A549 (cell line): ENCODE measurements at regions not wholly inside any gene's neighbourhood (a gene's known extent, or its start where the extent isn't known, plus 50 kb on each side); places are given as distances from the start of the nearest gene placed in this dataset.

Experiments
- ATAC-seq, 2 experiments: fragments of 200-7000 bp in 1 of 2; fragments of >200 bp in 1 of 2; cut with Nextera tagmentation in 1 of 2; cut with Tn5 transposase in 1 of 2; 3 replicates each; pipeline versions ENCODE4 v1.8.0 to v1.9.1; 2018 to 2020; ENCODE audit warnings: mild to moderate bottlenecking in 1 of 2, moderate library complexity in 1 of 2
- CTCF ChIA-PET: fragments of 300-600 bp; sonication (Branson Sonifier 250); formaldehyde crosslinking; extraction: SDS; loops from one replicate; lab custom pipeline; 2021; ENCODE audit warnings: antibody characterized with exemption, inconsistent platforms; lab: Yijun Ruan, JAX
- POLR2A ChIA-PET: fragments of 350-600 bp; formaldehyde crosslinking; extraction: SDS; loops from one replicate; lab custom pipeline; 2021; ENCODE audit warnings: antibody characterized with exemption, inconsistent platforms; lab: Yijun Ruan, JAX
- DNase-seq, 2 experiments: peaks; one replicate each; pipeline versions ENCODE4 v3.0.0 to v3.0.0-alpha.2; 2011 to 2016; ENCODE audit warnings: low read depth in 1 of 2, low spot score in 1 of 2
- FAIRE-seq: peaks from 2 replicates; lab custom pipeline; 2011; peaks lifted over from hg19 to GRCh38; lab: Jason Lieb, UNC
- H3K27ac ChIP-seq, 2 experiments: fragments of >200 bp; sonication (Bioruptor Twin); formaldehyde crosslinking; 3 replicates each; pipeline ENCODE4 v1.5.1; 2016 to 2017
- H3K4me1 ChIP-seq: fragments of >200 bp; sonication (Bioruptor Twin); formaldehyde crosslinking; 3 replicates; pipeline ENCODE4 v1.6.1; 2016
- H3K4me2 ChIP-seq: fragments of >200 bp; sonication (Bioruptor Twin); formaldehyde crosslinking; 3 replicates; pipeline ENCODE4 v1.6.1; 2016
- H3K4me3 ChIP-seq: fragments of >200 bp; sonication (Bioruptor Twin); formaldehyde crosslinking; 3 replicates; pipeline ENCODE4 v1.5.1; 2016
- H3K9me3 ChIP-seq: fragments of >200 bp; sonication (Bioruptor Twin); formaldehyde crosslinking; 3 replicates; pipeline ENCODE4 v1.6.1; 2016
- BCL3 ChIP-seq: fragments of >200 bp; sonication (Bioruptor Twin); formaldehyde crosslinking; IDR thresholded peaks from 3 replicates; pipeline ENCODE4 v1.6.1; 2016
- BHLHE40 ChIP-seq: IDR thresholded peaks from 2 replicates; pipeline ENCODE4 v1.6.1; 2012; ENCODE audit warnings: low read depth, low read length, inconsistent platforms
- CBX2 ChIP-seq: fragments of 200-600 bp; sonication (generic); IDR thresholded peaks from 2 replicates; pipeline ENCODE4 v1.6.1; 2016; ENCODE audit warnings: low read depth, mild to moderate bottlenecking, borderline replicate concordance
- CBX8 ChIP-seq: fragments of 200-600 bp; sonication (generic); IDR thresholded peaks from 2 replicates; pipeline ENCODE4 v1.6.1; 2016
- CEBPB ChIP-seq, 2 experiments: fragments of >200 bp in 1 of 2; sonication (Bioruptor Twin) in 1 of 2; formaldehyde crosslinking in 1 of 2; IDR thresholded peaks; 2 replicates each; pipeline ENCODE4 v1.6.1; 2012 to 2016
- EHF ChIP-seq: fragments of 250-450 bp; sonication (Bioruptor Pico); IDR thresholded peaks from 2 replicates; pipeline ENCODE4 v1.5.0; 2020; ENCODE audit warnings: mild to moderate bottlenecking
- ELK1 ChIP-seq: fragments of 150-350 bp; IDR thresholded peaks from 2 replicates; pipeline ENCODE4 v1.6.1; 2014; ENCODE audit warnings: low read depth, mild to moderate bottlenecking, low read length
- EP300 ChIP-seq, 2 experiments: fragments of >200 bp; sonication (Bioruptor Twin); formaldehyde crosslinking; IDR thresholded peaks; 2 replicates in 1 of 2; 3 replicates in 1 of 2; pipeline ENCODE4 v1.6.1; 2016 to 2017
- FOXS1 ChIP-seq: fragments of 250-450 bp; sonication (Bioruptor Pico); IDR thresholded peaks from 2 replicates; pipeline ENCODE4 v1.5.0; 2020; ENCODE audit warnings: mild to moderate bottlenecking, moderate library complexity
- HDAC2 ChIP-seq: fragments of 200-600 bp; sonication (generic); IDR thresholded peaks from 2 replicates; pipeline ENCODE4 v1.6.1; 2016
- HES2 ChIP-seq: fragments of >200 bp; sonication (Bioruptor Twin); formaldehyde crosslinking; IDR thresholded peaks from 2 replicates; pipeline ENCODE4 v1.6.1; 2016
- HMGXB4 ChIP-seq: fragments of 250-450 bp; sonication (Bioruptor Pico); IDR thresholded peaks from 2 replicates; pipeline ENCODE4 v1.5.0; 2021; ENCODE audit warnings: mild to moderate bottlenecking, moderate library complexity, borderline replicate concordance
- HOXB13 ChIP-seq: fragments of 250-450 bp; sonication (Bioruptor Pico); IDR thresholded peaks from 2 replicates; pipeline ENCODE4 v1.5.0; 2020; ENCODE audit warnings: low read depth, mild to moderate bottlenecking, moderate library complexity
- HOXB5 ChIP-seq: fragments of 250-450 bp; sonication (Bioruptor Pico); IDR thresholded peaks from 2 replicates; pipeline ENCODE4 v1.5.0; 2020; ENCODE audit warnings: mild to moderate bottlenecking, moderate library complexity
- JUNB ChIP-seq: fragments of >200 bp; sonication (Bioruptor Twin); formaldehyde crosslinking; IDR thresholded peaks from 2 replicates; pipeline ENCODE4 v1.6.1; 2016
- KDM5A ChIP-seq: fragments of 200-600 bp; sonication (generic); IDR thresholded peaks from 2 replicates; pipeline ENCODE4 v1.6.1; 2016; ENCODE audit warnings: antibody characterized with exemption, mild to moderate bottlenecking
- MAX ChIP-seq: IDR thresholded peaks from 2 replicates; pipeline ENCODE4 v1.6.1; 2012
- MAZ ChIP-seq: fragments of 150-350 bp; IDR thresholded peaks from 2 replicates; pipeline ENCODE4 v1.6.1; 2014; ENCODE audit warnings: antibody characterized with exemption, low read depth, low read length, borderline replicate concordance
- MYC ChIP-seq: IDR thresholded peaks from 2 replicates; pipeline ENCODE4 v1.6.1; 2012; ENCODE audit warnings: mild to moderate bottlenecking, inconsistent platforms, low read length, improper control_type of control experiment, borderline replicate concordance
- NFE2L2 ChIP-seq: fragments of 150-350 bp; conservative IDR thresholded peaks from 2 replicates; pipeline ENCODE4 v1.6.1; 2014; ENCODE audit warnings: low read length
- NPAS2 ChIP-seq: fragments of 250-450 bp; sonication (Bioruptor Pico); IDR thresholded peaks from 2 replicates; pipeline ENCODE4 v1.8.0; 2022; ENCODE audit warnings: mild to moderate bottlenecking, moderate library complexity, borderline replicate concordance
- NR3C1 ChIP-seq: fragments of >200 bp; sonication (Bioruptor Twin); formaldehyde crosslinking; IDR thresholded peaks from 3 replicates; pipeline ENCODE4 v1.6.1; 2017
- PHF8 ChIP-seq: fragments of 200-600 bp; sonication (generic); IDR thresholded peaks from 2 replicates; pipeline ENCODE4 v1.6.1; 2016; ENCODE audit warnings: low read depth, mild to moderate bottlenecking, antibody characterized with exemption, moderate library complexity, borderline replicate concordance
- POLR2A ChIP-seq: IDR thresholded peaks from 2 replicates; pipeline ENCODE4 v1.6.1; 2012; ENCODE audit warnings: mild to moderate bottlenecking, low read length
- POLR2AphosphoS2 ChIP-seq: conservative IDR thresholded peaks from 2 replicates; pipeline ENCODE4 v1.6.1; 2012; ENCODE audit warnings: low read length, improper control_type of control experiment, inconsistent platforms
- RARB ChIP-seq: fragments of 250-450 bp; sonication (Bioruptor Pico); IDR thresholded peaks from 2 replicates; pipeline ENCODE4 v1.8.0; 2021; ENCODE audit warnings: mild to moderate bottlenecking, moderate library complexity
- RCOR1 ChIP-seq: fragments of 150-350 bp; IDR thresholded peaks from 2 replicates; pipeline ENCODE4 v1.6.1; 2014; ENCODE audit warnings: antibody characterized with exemption, low read length, low read depth
- RFX5 ChIP-seq: fragments of 450-650 bp; IDR thresholded peaks from 2 replicates; pipeline ENCODE4 v1.7.1; 2014; ENCODE audit warnings: antibody characterized with exemption, mild to moderate bottlenecking, moderate library complexity
- RNF2 ChIP-seq: fragments of 200-600 bp; sonication (generic); IDR thresholded peaks from 2 replicates; pipeline ENCODE4 v1.6.1; 2016; ENCODE audit warnings: low read depth, mild to moderate bottlenecking, antibody characterized with exemption, moderate library complexity, borderline replicate concordance
- SMC3 ChIP-seq: fragments of >200 bp; sonication (Bioruptor Twin); formaldehyde crosslinking; IDR thresholded peaks from 3 replicates; pipeline ENCODE4 v1.6.1; 2018; ENCODE audit warnings: inconsistent platforms
- TFCP2L1 ChIP-seq: fragments of 250-450 bp; sonication (Bioruptor Pico); IDR thresholded peaks from 2 replicates; pipeline ENCODE4 v1.5.0; 2021; ENCODE audit warnings: mild to moderate bottlenecking
- TP53 ChIP-seq: fragments of 250-450 bp; sonication (Bioruptor Pico); IDR thresholded peaks from 2 replicates; pipeline ENCODE4 v1.5.0; 2021; ENCODE audit warnings: mild to moderate bottlenecking, moderate library complexity
- ZC3H11A ChIP-seq: fragments of 450-650 bp; IDR thresholded peaks from 2 replicates; pipeline ENCODE4 v1.6.1; 2014; ENCODE audit warnings: antibody characterized with exemption, mild to moderate bottlenecking
- ZNF302 ChIP-seq: fragments of 250-450 bp; sonication (Bioruptor Pico); IDR thresholded peaks from 2 replicates; pipeline ENCODE4 v1.9.0; 2021; ENCODE audit warnings: inconsistent platforms, mild to moderate bottlenecking, moderate library complexity
- WGBS: methylation state at CpG from one replicate; pipeline ENCODE4 v1.1.6; 2017; ENCODE audit errors: missing lambda C conversion rate; 5-methylcytosine and 5-hydroxymethylcytosine counted together

GRCh38 chr5:104951829-104952228 is 1389.2 kb upstream of the NUDT12 start (continued):
- TF ChIP-seq HES2 (no peak), HDAC2 (no peak), RARB (CRISPR knock-in tag) (no peak), BHLHE40 (no peak), MYC (no peak), NFE2L2 (no peak), PHF8 (no peak), NR3C1 (no peak), ELK1 (no peak), RNF2 (no peak), CBX2 (no peak)

GRCh38 chr5:104947076-104947475 is 1384.5 kb upstream of the NUDT12 start:
- DNase-seq (no peak), FAIRE-seq (no peak), ATAC-seq (no peak)
- H3K9me3 ChIP-seq, result no peaks in the 10 kb centered on the region
- ChIA-PET POLR2A (no interaction called here), CTCF (interaction anchor here (0.7 kb wide), 1 partner anchor 1138 kb away, joined by 3 read pairs; no protein-coding TSS in a partner anchor)
- no peak overlapping the region for H3K4me3 ChIP-seq
- H3K4me2 ChIP-seq, result no peak overlapping the region
- TF ChIP-seq JUNB, result no peak
- TF ChIP-seq EP300 (IDR thresholded peaks at IDR 0.05), result no peak
- no peak for TF ChIP-seq CBX8
- no peak for TF ChIP-seq POLR2AphosphoS2
- no peak for TF ChIP-seq TFCP2L1
- no peak for TF ChIP-seq KDM5A
- TF ChIP-seq FOXS1 (CRISPR knock-in tag), result no peak
- TF ChIP-seq MAX, result no peak
- TF ChIP-seq EHF (CRISPR knock-in tag), result no peak
- no peak for TF ChIP-seq PHF8
- no peak for TF ChIP-seq MAZ
- no peak for TF ChIP-seq ZC3H11A
- TF ChIP-seq RFX5, result no peak
- no peak for TF ChIP-seq BCL3
- no peak for TF ChIP-seq POLR2A
- TF ChIP-seq NR3C1, result no peak
- H3K4me1 ChIP-seq, result no peaks in the 10 kb centered on the region
- no peak overlapping the region for H3K27ac ChIP-seq
- WGBS, result 58% methylated on average over 1 of the region's 1 CpG

- no peak for DNase-seq
- no peak overlapping the region for H3K4me2 ChIP-seq
- WGBS, result 86% methylated on average over 1 of the region's 1 CpG
Observed at GRCh38 chr5:104942735-104943134, 1380.1 kb upstream of the NUDT12 start.

More at GRCh38 chr5:104942735-104943134, 1380.1 kb upstream of the NUDT12 start:
- no peak for ATAC-seq
- ChIA-PET CTCF (no interaction called here), POLR2A (no interaction called here)
- Histone ChIP-seq H3K9me3 (no peaks in the 10 kb centered on the region), H3K27ac (no peak overlapping the region), H3K4me1 (no peaks in the 10 kb centered on the region), H3K4me3 (no peak overlapping the region)
- TF ChIP-seq HDAC2, result no peak
- TF ChIP-seq MAX, result no peak
- TF ChIP-seq SMC3, result no peak
- TF ChIP-seq HES2, result no peak
- no peak for TF ChIP-seq CBX8
- TF ChIP-seq MAZ, result no peak
- TF ChIP-seq MYC, result no peak
- TF ChIP-seq KDM5A, result no peak
- no peak for TF ChIP-seq RCOR1
- no peak for TF ChIP-seq TFCP2L1
- no peak for TF ChIP-seq CEBPB (IDR thresholded peaks at IDR 0.05)
- TF ChIP-seq NPAS2 (CRISPR knock-in tag), result no peak
- TF ChIP-seq HOXB13 (CRISPR knock-in tag), result no peak
- TF ChIP-seq HOXB5 (CRISPR knock-in tag), result no peak
- no peak for TF ChIP-seq HMGXB4 (CRISPR knock-in tag)
- TF ChIP-seq TP53, result no peak
- no peak for TF ChIP-seq ZC3H11A
- TF ChIP-seq JUNB, result no peak
- no peak for TF ChIP-seq FOXS1 (CRISPR knock-in tag)
- TF ChIP-seq ZNF302 (CRISPR knock-in tag), result no peak
- FAIRE-seq, result no peak
